ENCODE measurements at regions not wholly inside any gene's neighbourhood (a gene's known extent, or its start where the extent isn't known, plus 50 kb on each side); places are given as distances from the start of the nearest gene placed in this dataset.

DNA sequence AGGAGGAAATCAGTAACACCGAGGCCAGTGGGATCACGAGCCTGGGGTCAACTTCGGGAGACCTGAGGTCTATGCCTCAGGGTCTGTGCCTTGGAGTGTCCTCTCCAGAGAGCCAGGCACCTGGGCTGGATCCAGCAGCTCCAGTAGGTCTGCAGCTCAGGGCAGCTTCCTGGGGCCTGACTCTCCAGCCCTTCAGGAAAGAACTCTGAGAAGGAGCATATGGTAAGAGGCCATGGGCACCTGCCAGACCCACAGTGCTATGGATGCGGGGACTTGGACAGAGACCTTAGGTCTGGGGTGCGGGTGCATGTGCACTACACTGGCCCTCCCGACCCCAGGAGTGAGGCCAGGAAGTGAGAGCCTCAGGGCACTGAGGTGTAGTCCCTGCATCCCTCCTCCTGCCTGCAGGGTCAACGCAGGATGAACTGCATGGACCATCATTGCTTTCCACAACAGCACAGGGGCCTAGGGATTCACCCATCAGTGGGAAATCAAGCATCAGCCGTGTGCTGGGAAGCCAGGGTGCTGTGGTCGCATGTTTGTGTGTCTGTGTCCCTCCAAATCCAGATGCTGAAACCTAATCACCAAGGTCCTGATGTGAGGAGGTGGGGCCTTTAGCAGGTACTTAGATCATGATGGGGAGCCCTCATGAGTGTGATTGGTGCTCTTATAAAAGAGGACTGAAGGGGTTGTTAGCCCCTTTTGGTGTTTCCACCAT is 210.9 kb upstream of the CST7 start:
- TF ChIP-seq EZH2phosphoT487 (IDR thresholded peaks at IDR 0.05): no peak
- TF ChIP-seq, protein P1, sequence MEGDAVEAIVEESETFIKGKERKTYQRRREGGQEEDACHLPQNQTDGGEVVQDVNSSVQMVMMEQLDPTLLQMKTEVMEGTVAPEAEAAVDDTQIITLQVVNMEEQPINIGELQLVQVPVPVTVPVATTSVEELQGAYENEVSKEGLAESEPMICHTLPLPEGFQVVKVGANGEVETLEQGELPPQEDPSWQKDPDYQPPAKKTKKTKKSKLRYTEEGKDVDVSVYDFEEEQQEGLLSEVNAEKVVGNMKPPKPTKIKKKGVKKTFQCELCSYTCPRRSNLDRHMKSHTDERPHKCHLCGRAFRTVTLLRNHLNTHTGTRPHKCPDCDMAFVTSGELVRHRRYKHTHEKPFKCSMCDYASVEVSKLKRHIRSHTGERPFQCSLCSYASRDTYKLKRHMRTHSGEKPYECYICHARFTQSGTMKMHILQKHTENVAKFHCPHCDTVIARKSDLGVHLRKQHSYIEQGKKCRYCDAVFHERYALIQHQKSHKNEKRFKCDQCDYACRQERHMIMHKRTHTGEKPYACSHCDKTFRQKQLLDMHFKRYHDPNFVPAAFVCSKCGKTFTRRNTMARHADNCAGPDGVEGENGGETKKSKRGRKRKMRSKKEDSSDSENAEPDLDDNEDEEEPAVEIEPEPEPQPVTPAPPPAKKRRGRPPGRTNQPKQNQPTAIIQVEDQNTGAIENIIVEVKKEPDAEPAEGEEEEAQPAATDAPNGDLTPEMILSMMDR (IDR thresholded peaks at IDR 0.05): no peak
- TF ChIP-seq EZH2 (IDR thresholded peaks at IDR 0.05): no peak

Data from neural progenitor cell (in vitro differentiated cells).